K562 (cell line): ENCODE measurements at regions not wholly inside any gene's neighbourhood (a gene's known extent, or its start where the extent isn't known, plus 50 kb on each side); places are given as distances from the start of the nearest gene placed in this dataset.

ENCODE experiments used
- ATAC-seq: fragments of 200-7000 bp; cut with Tn5 transposase; 3 replicates; pipeline ENCODE4 v1.9.1; 2020; ENCODE audit warnings: moderate library complexity
- BruUV-seq: library from RNA; stranded (reverse); fragments of 400-500 nt; replicated peaks from 2 replicates; lab custom pipeline; 2021; lab: Mats Ljungman, UMichigan
- CTCF ChIA-PET: fragments of 300-600 bp; formaldehyde crosslinking; extraction: SDS; loops from one replicate; lab custom pipeline; 2021; ENCODE audit warnings: low intra/inter-chr PET ratio; lab: Yijun Ruan, JAX
- POLR2A ChIA-PET: fragments of 300-600, 350-650 bp; sonication (Branson Sonifier 250); formaldehyde crosslinking; extraction: SDS; loops from one replicate; lab custom pipeline; 2021; ENCODE audit warnings: antibody characterized with exemption, inconsistent platforms; lab: Yijun Ruan, JAX
- DNase-seq, 4 experiments: peaks; one replicate each; pipeline versions ENCODE4 v3.0.0 to v3.0.0-alpha.2; 2011 to 2018; ENCODE audit warnings: low spot score in 3 of 4, mixed read lengths in 3 of 4; ENCODE audit errors: extremely low read depth in 1 of 4
- FAIRE-seq: peaks from 2 replicates; lab custom pipeline; 2011; peaks lifted over from hg19 to GRCh38; lab: Jason Lieb, UNC
- H2AFZ ChIP-seq: 2 replicates; pipeline ENCODE4 v1.6.0; 2011; ENCODE audit warnings: low read depth, low read length, control low read depth, inconsistent platforms
- H3K27ac ChIP-seq: fragments of 200-600 bp; 3 replicates; pipeline ENCODE4 v1.8.0; 2011; ENCODE audit warnings: low read depth, mild to moderate bottlenecking, control low read depth, inconsistent platforms, low read length, moderate library complexity, mixed read lengths; ENCODE audit errors: extremely low read depth
- H3K27me3 ChIP-seq, 2 experiments: fragments of 300-600 bp in 1 of 2; 2 replicates in 1 of 2; 3 replicates in 1 of 2; pipeline versions ENCODE4 v1.6.0 to v1.8.0; 2011; ENCODE audit warnings: inconsistent platforms in 2 of 2, low read length in 2 of 2, mild to moderate bottlenecking in 1 of 2, mixed read lengths in 1 of 2, moderate library complexity in 1 of 2; ENCODE audit not compliant: control insufficient read depth in 2 of 2, insufficient read depth in 2 of 2
- H3K36me3 ChIP-seq: fragments of 300-600 bp; 3 replicates; pipeline ENCODE4 v1.8.0; 2011; ENCODE audit warnings: mild to moderate bottlenecking, low read length, inconsistent platforms; ENCODE audit not compliant: control insufficient read depth, insufficient read depth
- H3K4me1 ChIP-seq, 2 experiments: fragments of 200-600 bp in 1 of 2; replicated peaks in 1 of 2; 2 replicates in 1 of 2; 3 replicates in 1 of 2; pipeline versions ENCODE4 v1.5.1 to v1.8.0; 2011; ENCODE audit warnings: inconsistent platforms in 2 of 2, low read length in 2 of 2, mild to moderate bottlenecking in 1 of 2, mixed read lengths in 1 of 2, moderate library complexity in 1 of 2; ENCODE audit not compliant: control insufficient read depth in 2 of 2, insufficient read depth in 2 of 2
- H3K4me2 ChIP-seq: 2 replicates; pipeline ENCODE4 v1.6.1; 2011; ENCODE audit warnings: low read length, control low read depth, inconsistent platforms, mixed read lengths; ENCODE audit not compliant: insufficient read depth
- H3K4me3 ChIP-seq: fragments of 200-600 bp; sonication (generic), shearing (Covaris generic); 2 replicates; pipeline ENCODE4 v1.5.1; 2016; ENCODE audit warnings: control low read depth, inconsistent platforms
- H3K79me2 ChIP-seq: fragments of 200-600 bp; 3 replicates; pipeline ENCODE4 v1.8.0; 2011; ENCODE audit warnings: low read length, inconsistent platforms; ENCODE audit not compliant: control insufficient read depth, insufficient read depth
- H3K9ac ChIP-seq, 2 experiments: 2 replicates each; pipeline versions ENCODE4 v1.6.0 to v1.6.1; 2011; ENCODE audit warnings: low read depth in 2 of 2, low read length in 2 of 2, control low read depth in 1 of 2, inconsistent platforms in 1 of 2, mild to moderate bottlenecking in 1 of 2, mixed read lengths in 1 of 2; ENCODE audit not compliant: insufficient read depth in 1 of 2
- H3K9me1 ChIP-seq: one replicate; pipeline ENCODE4 v1.6.0; 2011; ENCODE audit warnings: inconsistent platforms, mild to moderate bottlenecking, low read length, moderate library complexity; ENCODE audit not compliant: control insufficient read depth, insufficient read depth
- H3K9me3 ChIP-seq: replicated peaks from 2 replicates; pipeline ENCODE4 v1.5.1; 2011; ENCODE audit warnings: low read depth, low read length, inconsistent platforms; ENCODE audit not compliant: control insufficient read depth, insufficient read depth
- H4K20me1 ChIP-seq: replicated peaks from 2 replicates; pipeline ENCODE4 v1.6.1; 2011; ENCODE audit warnings: low read length, inconsistent platforms, mixed read lengths; ENCODE audit not compliant: control insufficient read depth, insufficient read depth
- ASH1L ChIP-seq: fragments of 450-650 bp; IDR thresholded peaks from 2 replicates; pipeline ENCODE4 v1.6.1; 2018; ENCODE audit warnings: borderline replicate concordance, mild to moderate bottlenecking, low read depth; ENCODE audit not compliant: partially characterized antibody
- HNRNPH1 ChIP-seq: fragments of 200-400 bp; formaldehyde crosslinking; optimal IDR thresholded peaks from 2 replicates; pipeline ENCODE3; 2017; ENCODE audit warnings: low read depth, mild to moderate bottlenecking, low read length, moderate library complexity
- SP2 ChIP-seq: IDR thresholded peaks from 2 replicates; pipeline ENCODE4 v1.6.1; 2011; ENCODE audit warnings: mild to moderate bottlenecking, low read depth, low read length, moderate library complexity; ENCODE audit not compliant: poor library complexity, severe bottlenecking; ENCODE audit errors: extremely low read depth
- SRSF1 ChIP-seq: fragments of 200-400 bp; formaldehyde crosslinking; IDR thresholded peaks from 2 replicates; pipeline ENCODE4 v1.6.1; 2017; ENCODE audit warnings: mild to moderate bottlenecking, low read depth, low read length, moderate library complexity
- TBL1XR1 ChIP-seq, 2 experiments: IDR thresholded peaks; 2 replicates each; pipeline ENCODE4 v1.6.1; 2012; ENCODE audit warnings: improper control_type of control experiment in 2 of 2, low read length in 2 of 2, mild to moderate bottlenecking in 1 of 2
- ZBTB17 ChIP-seq: fragments of 450-650 bp; formaldehyde crosslinking; IDR thresholded peaks from 2 replicates; pipeline ENCODE4 v1.4.0; 2020; ENCODE audit warnings: mild to moderate bottlenecking
- ZNF274 ChIP-seq: IDR thresholded peaks from 2 replicates; pipeline ENCODE4 v1.6.1; 2011; ENCODE audit warnings: low read depth, mild to moderate bottlenecking, low read length, moderate library complexity, borderline replicate concordance
- ZSCAN32 ChIP-seq: fragments of 450-650 bp; formaldehyde crosslinking; IDR thresholded peaks from 2 replicates; pipeline ENCODE4 v1.4.0; 2020; ENCODE audit warnings: mild to moderate bottlenecking, moderate library complexity
- WGBS: fragments of 100-300 bp; shearing (Covaris generic); methylation state at CpG from one replicate; pipeline ENCODE4 v1.1.6; 2016; ENCODE audit warnings: low coverage, mixed read lengths; ENCODE audit not compliant: insufficient coverage; ENCODE audit errors: missing lambda C conversion rate; 5-methylcytosine and 5-hydroxymethylcytosine counted together
- in situ Hi-C: fragments of 300-500 bp; cut with MboI; formaldehyde crosslinking; loops from 4 replicates; pipeline ENCODE4 v1.15.0; 2018; ENCODE audit warnings: inconsistent platforms, mixed read lengths
- intact Hi-C: fragments of 100-400 bp; cut with micrococcal nuclease; formaldehyde crosslinking; loops from 2 replicates; pipeline ENCODE4 v1.14.2; 2022

DNA sequence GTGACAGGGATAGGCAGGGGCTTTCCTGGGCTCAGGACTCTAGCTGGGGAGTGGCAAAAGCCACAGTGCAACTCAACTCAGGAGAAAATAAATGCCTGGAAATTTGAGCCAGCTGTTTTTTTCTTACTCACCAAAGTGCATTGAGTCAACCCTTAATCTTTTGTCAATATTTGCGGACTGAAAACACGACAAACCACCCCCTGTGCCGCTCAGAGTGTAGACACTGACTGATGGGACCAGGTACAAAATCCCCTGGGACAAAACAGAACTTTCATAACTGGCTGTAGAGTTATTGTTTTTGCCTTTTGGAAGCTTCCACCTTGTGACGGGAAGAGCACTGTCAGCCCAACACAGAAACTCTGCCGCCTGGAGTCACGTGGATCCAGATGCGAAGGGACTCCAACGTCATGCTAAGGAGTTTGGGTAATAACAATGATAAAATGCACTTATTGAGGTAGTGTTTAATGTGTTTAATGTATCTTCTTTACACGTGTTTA, 164.6 kb downstream of the PLPP3 start:
- peaks cover 0 to 6% of the 10 kb centered on the region in 2 experiments; a peak in 1 of 5 replicates for H3K27me3 ChIP-seq
- ATAC-seq (no peak), FAIRE-seq (no peak), DNase-seq (no peak)
- H3K9ac ChIP-seq, result no peak overlapping the region
- 0 out of 2 replicates have a peak, but pooled peaks cover 4% of the 10 kb centered on the region for H4K20me1 ChIP-seq
- H3K4me2 ChIP-seq, result no peak overlapping the region
- H3K9me3 ChIP-seq, result no peaks in the 10 kb centered on the region
- no peaks in the 10 kb centered on the region for H3K36me3 ChIP-seq
- H3K27ac ChIP-seq, result no peak overlapping the region
- WGBS, result 0% methylated on average over 9 of the region's 9 CpGs
- POLR2A ChIA-PET, result no interaction called here
- H3K9me1 ChIP-seq, result no peaks in the 10 kb centered on the region
- H3K79me2 ChIP-seq, result no peaks in the 10 kb centered on the region
- TF ChIP-seq ZSCAN32 (CRISPR knock-in tag) (no peak), TBL1XR1 (IDR thresholded peaks at IDR 0.05; ENCODE audit: low read length in 2 of 2) (no peak), ASH1L (no peak), SP2 (no peak), ZBTB17 (CRISPR knock-in tag) (no peak), SRSF1 (no peak), ZNF274 (no peak), HNRNPH1 (no peak)
- H3K4me1 ChIP-seq, result no peaks in the 10 kb centered on the region
- H2AFZ ChIP-seq, result no peak overlapping the region
- in situ Hi-C loops (no loop called here), intact Hi-C loops (no loop called here)
- CTCF ChIA-PET, result interaction anchor here (0.5 kb wide), 1 partner anchor 1039 kb away, joined by 3 read pairs; no protein-coding TSS in a partner anchor
- no TSS peak for BruUV-seq
- H3K4me3 ChIP-seq, result no peak overlapping the region
